ENCODE measurements at regions not wholly inside any gene's neighbourhood (a gene's known extent, or its start where the extent isn't known, plus 50 kb on each side); places are given as distances from the start of the nearest gene placed in this dataset.
"Not testable (repeated sequence)": the region's sequence is repeated elsewhere in the genome, so short reads cannot be mapped to it uniquely, and the experiment has no call there.

- H3K56ac ChIP-seq (replicated peaks; ENCODE audit: insufficient read length, low read depth, low read length); H2AFZ ChIP-seq (ENCODE audit: low read length); H3K79me1 ChIP-seq (ENCODE audit: low read depth, low read length); H2BK5ac ChIP-seq (ENCODE audit: low read depth, low read length); H3K4ac ChIP-seq (replicated peaks; ENCODE audit: insufficient read length, low read depth, low read length); H2BK15ac ChIP-seq (ENCODE audit: low read length); H3K4me1 ChIP-seq (replicated peaks in 1 of 4; ENCODE audit: control insufficient read depth in 3 of 4, insufficient read depth in 4 of 4, low read length in 3 of 4); H3K27me3 ChIP-seq (replicated peaks in 1 of 4; ENCODE audit: control insufficient read depth in 3 of 4, extremely low read depth in 1 of 4, insufficient read depth in 3 of 4, low read length in 3 of 4); FAIRE-seq; H3K79me2 ChIP-seq (ENCODE audit: control insufficient read depth in 1 of 2, insufficient read depth in 2 of 2, low read length in 2 of 2); H2BK120ac ChIP-seq (replicated peaks; ENCODE audit: low read depth, low read length); H4K8ac ChIP-seq (ENCODE audit: extremely low read depth, insufficient read depth, low read length); H2BK20ac ChIP-seq (ENCODE audit: low read length); H3K4me3 ChIP-seq (ENCODE audit: extremely low read depth in 1 of 4, insufficient read depth in 2 of 4, low read depth in 3 of 4, low read length in 4 of 4); H4K91ac ChIP-seq (replicated peaks; ENCODE audit: insufficient read length, low read length); H3K36me3 ChIP-seq (ENCODE audit: control insufficient read depth in 2 of 4, insufficient read depth in 4 of 4, low read length in 3 of 4); DNase-seq (ENCODE audit: low read depth in 1 of 2, low spot score in 2 of 2); H4K20me1 ChIP-seq (replicated peaks in 1 of 2; ENCODE audit: control insufficient read depth in 1 of 2, insufficient read depth in 2 of 2, low read length in 2 of 2); H4K5ac ChIP-seq (ENCODE audit: insufficient read length, low read depth, low read length); H3K23ac ChIP-seq (ENCODE audit: insufficient read length); POLR2A ChIA-PET (ENCODE audit: partially characterized antibody); CTCF ChIA-PET (ENCODE audit: partially characterized antibody); H2BK12ac ChIP-seq (ENCODE audit: low read depth, low read length); H3K9ac ChIP-seq (replicated peaks in 1 of 4; ENCODE audit: extremely low read depth in 1 of 4, low read depth in 3 of 4, low read length in 3 of 4); H3K27ac ChIP-seq (ENCODE audit: low read depth, low read length); H3K18ac ChIP-seq (ENCODE audit: extremely low read depth, low read length); H3K23me2 ChIP-seq (ENCODE audit: low read depth, low read length); H2AK5ac ChIP-seq (ENCODE audit: low read depth, low read length); H3K14ac ChIP-seq (ENCODE audit: insufficient read length); H3K4me2 ChIP-seq (ENCODE audit: insufficient read depth in 1 of 2, low read depth in 2 of 2, low read length in 2 of 2): not testable (repeated sequence)
- WGBS, 2 experiments (ENCODE audit: extremely low coverage in 1 of 2, insufficient coverage in 1 of 2, insufficient read length in 1 of 2, insufficient replicate concordance in 2 of 2, low coverage in 1 of 2, low lambda C conversion rate in 2 of 2, missing lambda C conversion rate in 1 of 2): 80% methylated on average over 3 of the region's 5 CpGs; no CpG with 5 or more reads in 1 of the 2 experiments
- peaks cover 27 to 78% of the 10 kb centered on the region in 2 experiments; a peak in 3 of 4 replicates for H3K9me3 ChIP-seq (ENCODE audit: insufficient read depth in 2 of 2, low read depth in 1 of 2, low read length in 1 of 2)
Observed at GRCh38 chr14:105585722-105586121, 59.3 kb downstream of the TMEM121 start.

GRCh38 chr14:105586144-105586872, 59.9 kb downstream of the TMEM121 start:
- POLR2A ChIA-PET (ENCODE audit: partially characterized antibody); H3K4me1 ChIP-seq (replicated peaks in 1 of 4; ENCODE audit: control insufficient read depth in 3 of 4, insufficient read depth in 4 of 4, low read length in 3 of 4); FAIRE-seq; H3K4ac ChIP-seq (replicated peaks; ENCODE audit: insufficient read length, low read depth, low read length); H2BK15ac ChIP-seq (ENCODE audit: low read length); H3K14ac ChIP-seq (ENCODE audit: insufficient read length); H4K20me1 ChIP-seq (replicated peaks in 1 of 2; ENCODE audit: control insufficient read depth in 1 of 2, insufficient read depth in 2 of 2, low read length in 2 of 2); H4K8ac ChIP-seq (ENCODE audit: extremely low read depth, insufficient read depth, low read length); H3K18ac ChIP-seq (ENCODE audit: extremely low read depth, low read length); H2BK5ac ChIP-seq (ENCODE audit: low read depth, low read length); H3K27me3 ChIP-seq (replicated peaks in 1 of 4; ENCODE audit: control insufficient read depth in 3 of 4, extremely low read depth in 1 of 4, insufficient read depth in 3 of 4, low read length in 3 of 4); H2BK12ac ChIP-seq (ENCODE audit: low read depth, low read length); H2AK5ac ChIP-seq (ENCODE audit: low read depth, low read length); H3K27ac ChIP-seq (ENCODE audit: low read depth, low read length); CTCF ChIA-PET (ENCODE audit: partially characterized antibody); H2AFZ ChIP-seq (ENCODE audit: low read length); H3K79me2 ChIP-seq (ENCODE audit: control insufficient read depth in 1 of 2, insufficient read depth in 2 of 2, low read length in 2 of 2); H3K36me3 ChIP-seq (ENCODE audit: control insufficient read depth in 2 of 4, insufficient read depth in 4 of 4, low read length in 3 of 4); H3K56ac ChIP-seq (replicated peaks; ENCODE audit: insufficient read length, low read depth, low read length); H2BK20ac ChIP-seq (ENCODE audit: low read length); H3K79me1 ChIP-seq (ENCODE audit: low read depth, low read length); H3K23me2 ChIP-seq (ENCODE audit: low read depth, low read length); H2BK120ac ChIP-seq (replicated peaks; ENCODE audit: low read depth, low read length); H3K4me2 ChIP-seq (ENCODE audit: insufficient read depth in 1 of 2, low read depth in 2 of 2, low read length in 2 of 2); H4K5ac ChIP-seq (ENCODE audit: insufficient read length, low read depth, low read length); DNase-seq (ENCODE audit: low read depth in 1 of 2, low spot score in 2 of 2); H3K9ac ChIP-seq (replicated peaks in 1 of 4; ENCODE audit: extremely low read depth in 1 of 4, low read depth in 3 of 4, low read length in 3 of 4); H4K91ac ChIP-seq (replicated peaks; ENCODE audit: insufficient read length, low read length); H3K4me3 ChIP-seq (ENCODE audit: extremely low read depth in 1 of 4, insufficient read depth in 2 of 4, low read depth in 3 of 4, low read length in 4 of 4); H3K23ac ChIP-seq (ENCODE audit: insufficient read length): not testable (repeated sequence)
- H3K9me3 ChIP-seq (ENCODE audit: insufficient read depth in 2 of 2, low read depth in 1 of 2, low read length in 1 of 2): peaks cover 26 to 83% of the 10 kb centered on the region in 2 experiments; a peak in 3 of 4 replicates
- WGBS, 2 experiments (ENCODE audit: extremely low coverage in 1 of 2, insufficient coverage in 1 of 2, insufficient read length in 1 of 2, insufficient replicate concordance in 2 of 2, low coverage in 1 of 2, low lambda C conversion rate in 2 of 2, missing lambda C conversion rate in 1 of 2): 55% methylated on average over 6 of the region's 16 CpGs; no CpG with 5 or more reads in 1 of the 2 experiments

Measured in H1 (cell line).